ENCODE measurements at regions not wholly inside any gene's neighbourhood (a gene's known extent, or its start where the extent isn't known, plus 50 kb on each side); places are given as distances from the start of the nearest gene placed in this dataset.

DNA sequence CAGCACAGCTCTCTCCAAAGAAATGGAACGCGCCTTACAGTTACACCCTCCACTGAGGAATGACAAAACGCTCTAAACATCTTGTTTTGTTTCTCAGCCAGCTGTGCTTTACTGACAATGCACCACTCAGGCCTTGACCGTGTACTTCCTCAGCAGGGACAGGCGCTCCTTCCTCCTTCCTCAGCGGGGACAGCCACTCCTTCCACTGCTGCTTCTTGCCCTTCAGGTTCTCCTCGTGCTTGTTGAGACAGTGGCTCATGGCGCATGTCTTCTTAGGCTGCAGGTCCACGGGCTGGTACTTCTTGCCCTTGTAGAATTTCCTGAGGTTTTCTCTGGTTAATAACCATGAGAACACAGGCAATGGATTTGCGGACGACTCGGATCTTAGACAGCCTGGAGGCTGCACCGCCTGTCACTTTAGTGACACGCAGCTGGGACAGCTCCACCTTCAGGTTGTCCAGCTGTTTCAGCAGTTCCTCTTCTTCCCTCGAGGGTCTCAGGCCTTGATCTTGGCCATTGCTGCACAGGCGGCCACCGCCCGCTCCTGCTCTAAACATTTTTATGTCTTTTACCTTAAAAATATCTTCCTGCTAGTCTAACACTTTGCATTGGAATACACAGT lies 613.8 kb downstream of the BRD1 start:
- TF ChIP-seq EZH2phosphoT487 (IDR thresholded peaks at IDR 0.05; ENCODE audit: insufficient read depth, low read depth) (no peak), EZH2 (IDR thresholded peaks at IDR 0.05; ENCODE audit: insufficient read depth, poor library complexity, severe bottlenecking) (no peak)
